Mesodermal cell (in vitro differentiated cells): ENCODE measurements at regions not wholly inside any gene's neighbourhood (a gene's known extent, or its start where the extent isn't known, plus 50 kb on each side); places are given as distances from the start of the nearest gene placed in this dataset.
"Not testable (repeated sequence)": the region's sequence is repeated elsewhere in the genome, so short reads cannot be mapped to it uniquely, and the experiment has no call there.

Source experiments
- H3K27ac ChIP-seq: 2 replicates; pipeline ENCODE4 v1.7.0; 2013; ENCODE audit warnings: mild to moderate bottlenecking, low read depth, low read length, moderate library complexity; ENCODE audit not compliant: severe bottlenecking
- H3K36me3 ChIP-seq: 2 replicates; pipeline ENCODE4 v1.7.1; 2013; ENCODE audit warnings: mild to moderate bottlenecking, low read length, moderate library complexity; ENCODE audit not compliant: control insufficient read depth, insufficient read depth
- H3K4me1 ChIP-seq: one replicate; pipeline ENCODE4 v1.7.1; 2013; ENCODE audit warnings: mild to moderate bottlenecking, low read length; ENCODE audit not compliant: insufficient read depth, control insufficient read depth, poor library complexity, severe bottlenecking
- H3K4me3 ChIP-seq: 2 replicates; pipeline ENCODE4 v1.7.0; 2013; ENCODE audit warnings: low read length, control low read depth, mild to moderate bottlenecking; ENCODE audit not compliant: insufficient read depth, poor library complexity, severe bottlenecking; ENCODE audit errors: extremely low read depth
- H3K9me3 ChIP-seq: 2 replicates; pipeline ENCODE4 v1.7.1; 2013; ENCODE audit warnings: mild to moderate bottlenecking, low read length, moderate library complexity; ENCODE audit not compliant: control insufficient read depth
- WGBS, 2 experiments: methylation state at CpG; one replicate each; pipeline ENCODE4 v1.1.5; 2013; ENCODE audit warnings: missing lambda C conversion rate in 2 of 2; ENCODE audit not compliant: insufficient coverage in 2 of 2; 5-methylcytosine and 5-hydroxymethylcytosine counted together

- no peaks in the 10 kb centered on the region for H3K36me3 ChIP-seq
Measured at GRCh38 chr1:56129837-56130236, 449.5 kb downstream of the PLPP3 start.

GRCh38 chr1:56125316-56125715 lies 454.0 kb downstream of the PLPP3 start:
- H3K36me3 ChIP-seq, result no peaks in the 10 kb centered on the region
- no peak overlapping the region for H3K4me3 ChIP-seq
- H3K27ac ChIP-seq, result no peak overlapping the region
- no peaks in the 10 kb centered on the region for H3K4me1 ChIP-seq
- WGBS, 2 experiments, result 100% methylated on average over 3 of the region's 3 CpGs
- H3K9me3 ChIP-seq, result no peaks in the 10 kb centered on the region

More at GRCh38 chr1:56129837-56130236, 449.5 kb downstream of the PLPP3 start:
- WGBS, 2 experiments, result 94% methylated on average over 2 of the region's 3 CpGs
- Histone ChIP-seq H3K4me1 (no peaks in the 10 kb centered on the region), H3K9me3 (no peaks in the 10 kb centered on the region), H3K27ac (no peak overlapping the region), H3K4me3 (no peak overlapping the region)

- no peak overlapping the region for H3K27ac ChIP-seq
- H3K4me1 ChIP-seq, result no peaks in the 10 kb centered on the region
- no peak overlapping the region for H3K4me3 ChIP-seq
- H3K9me3 ChIP-seq, result no peaks in the 10 kb centered on the region
- no CpG with 5 or more reads among the region's 3 CpGs for WGBS, 2 experiments
- no peaks in the 10 kb centered on the region for H3K36me3 ChIP-seq
Measured at GRCh38 chr1:56123826-56124225, 455.5 kb downstream of the PLPP3 start.

- H3K9me3 ChIP-seq, result no peaks in the 10 kb centered on the region
Measured at GRCh38 chr1:56123421-56123820, 455.9 kb downstream of the PLPP3 start.

GRCh38 chr1:56120021-56120420 lies 459.3 kb downstream of the PLPP3 start:
- H3K4me3 ChIP-seq, result no peak overlapping the region
- H3K27ac ChIP-seq, result no peak overlapping the region
- no peaks in the 10 kb centered on the region for H3K36me3 ChIP-seq
- no peaks in the 10 kb centered on the region for H3K4me1 ChIP-seq
- WGBS, 2 experiments, result no CpG with 5 or more reads among the region's 2 CpGs
- H3K9me3 ChIP-seq, result no peaks in the 10 kb centered on the region

More at GRCh38 chr1:56123421-56123820, 455.9 kb downstream of the PLPP3 start:
- Histone ChIP-seq H3K36me3 (no peaks in the 10 kb centered on the region), H3K4me3 (no peak overlapping the region), H3K27ac (no peak overlapping the region), H3K4me1 (no peaks in the 10 kb centered on the region)

- not testable (repeated sequence) for H3K27ac ChIP-seq, H3K9me3 ChIP-seq, H3K36me3 ChIP-seq, H3K4me1 ChIP-seq, H3K4me3 ChIP-seq
- WGBS, 2 experiments, result 77 to 100% methylated on average over 2 of the region's 4 CpGs
Measured at GRCh38 chr1:56118676-56119075, 460.7 kb downstream of the PLPP3 start.

GRCh38 chr1:56115701-56116100 lies 463.7 kb downstream of the PLPP3 start:
- WGBS, 2 experiments, result no CpG with 5 or more reads among the region's 3 CpGs
- Histone ChIP-seq H3K9me3 (peaks cover 3% of the 10 kb centered on the region), H3K4me1 (no peaks in the 10 kb centered on the region), H3K27ac (no peak overlapping the region), H3K4me3 (no peak overlapping the region), H3K36me3 (no peaks in the 10 kb centered on the region)

GRCh38 chr1:56113679-56114078 lies 465.7 kb downstream of the PLPP3 start:
- Histone ChIP-seq H3K36me3 (no peaks in the 10 kb centered on the region), H3K9me3 (peaks cover 3% of the 10 kb centered on the region), H3K4me3 (no peak overlapping the region), H3K4me1 (no peaks in the 10 kb centered on the region), H3K27ac (no peak overlapping the region)
- WGBS, 2 experiments, result 60 to 95% methylated on average over 1 to 2 of the region's 3 CpGs

- Histone ChIP-seq H3K27ac (no peak overlapping the region), H3K4me1 (no peaks in the 10 kb centered on the region), H3K4me3 (no peak overlapping the region), H3K36me3 (no peaks in the 10 kb centered on the region), H3K9me3 (peaks cover 16% of the 10 kb centered on the region)
Measured at GRCh38 chr1:56107275-56107638, 472.1 kb downstream of the PLPP3 start.

- Histone ChIP-seq H3K36me3 (no peaks in the 10 kb centered on the region), H3K4me1 (no peaks in the 10 kb centered on the region), H3K27ac (no peak overlapping the region), H3K4me3 (no peak overlapping the region), H3K9me3 (peaks cover 13% of the 10 kb centered on the region)
- WGBS, 2 experiments, result 79 to 100% methylated on average over 1 to 2 of the region's 2 CpGs
Measured at GRCh38 chr1:56106531-56107274, 472.7 kb downstream of the PLPP3 start.

- Histone ChIP-seq H3K36me3 (no peaks in the 10 kb centered on the region), H3K4me1 (no peaks in the 10 kb centered on the region), H3K9me3 (peaks cover 13% of the 10 kb centered on the region), H3K4me3 (no peak overlapping the region), H3K27ac (no peak overlapping the region)
- no CpG with 5 or more reads among the region's 3 CpGs for WGBS, 2 experiments
Measured at GRCh38 chr1:56105397-56105796, 474.0 kb downstream of the PLPP3 start.
